GM06990 (cell line): ENCODE measurements at regions not wholly inside any gene's neighbourhood (a gene's known extent, or its start where the extent isn't known, plus 50 kb on each side); places are given as distances from the start of the nearest gene placed in this dataset.

Source experiments
- DNase-seq: peaks from one replicate; pipeline ENCODE4 v3.0.0-alpha.2; 2011; ENCODE audit not compliant: insufficient read length; ENCODE audit errors: extremely low read depth
- H3K27me3 ChIP-seq: replicated peaks from 2 replicates; pipeline ENCODE4 v1.6.0; 2011; ENCODE audit warnings: low read length; ENCODE audit not compliant: control insufficient read depth, insufficient read depth
- H3K36me3 ChIP-seq: 2 replicates; pipeline ENCODE4 v1.5.1; 2011; ENCODE audit warnings: low read length; ENCODE audit not compliant: control insufficient read depth, insufficient read depth
- H3K4me3 ChIP-seq: replicated peaks from 2 replicates; pipeline ENCODE4 v1.5.1; 2011; ENCODE audit warnings: low read depth, mild to moderate bottlenecking, control low read depth, low read length
- CTCF ChIP-seq: IDR thresholded peaks from 2 replicates; pipeline ENCODE4 v1.5.1; 2011; ENCODE audit warnings: low read length, control low read depth, mild to moderate bottlenecking, inconsistent platforms; ENCODE audit not compliant: insufficient read depth, poor library complexity, severe bottlenecking

- Histone ChIP-seq H3K4me3 (no peak overlapping the region), H3K27me3 (no peaks in the 10 kb centered on the region; the same call in 1 of the 2 replicates), H3K36me3 (no peaks in the 10 kb centered on the region)
- no peak for DNase-seq
- TF ChIP-seq CTCF: no peak
Measured at GRCh38 chr10:6343305-6344010, 140.7 kb downstream of the PFKFB3 start.

GRCh38 chr10:6345404-6345803, 142.7 kb downstream of the PFKFB3 start:
- no peak for DNase-seq
- no peak overlapping the region for H3K4me3 ChIP-seq
- H3K36me3 ChIP-seq: no peaks in the 10 kb centered on the region
- TF ChIP-seq CTCF: no peak
- no peaks in the 10 kb centered on the region; the same call in 1 of the 2 replicates for H3K27me3 ChIP-seq

- no peaks in the 10 kb centered on the region; the same call in 1 of the 2 replicates for H3K27me3 ChIP-seq
- H3K36me3 ChIP-seq: no peaks in the 10 kb centered on the region
- no peak overlapping the region for H3K4me3 ChIP-seq
- no peak for DNase-seq
- TF ChIP-seq CTCF: no peak
Measured at GRCh38 chr10:6346631-6347030, 143.9 kb downstream of the PFKFB3 start.

GRCh38 chr10:6347391-6347951, 144.7 kb downstream of the PFKFB3 start:
- H3K36me3 ChIP-seq: no peaks in the 10 kb centered on the region
- no peak overlapping the region; the same call in none of the 2 replicates for H3K4me3 ChIP-seq
- H3K27me3 ChIP-seq: no peaks in the 10 kb centered on the region
- TF ChIP-seq CTCF: no peak
- DNase-seq: no peak

- DNase-seq: peak; percentile 72
- H3K4me3 ChIP-seq: no peak overlapping the region; the same call in none of the 2 replicates
- H3K36me3 ChIP-seq: no peaks in the 10 kb centered on the region
- no peaks in the 10 kb centered on the region for H3K27me3 ChIP-seq
- TF ChIP-seq CTCF: no peak
Measured at GRCh38 chr10:6348096-6348874, 145.6 kb downstream of the PFKFB3 start.
